Adrenal gland (tissue), 5 donors: ENCODE measurements at regions not wholly inside any gene's neighbourhood (a gene's known extent, or its start where the extent isn't known, plus 50 kb on each side); places are given as distances from the start of the nearest gene placed in this dataset.

Source experiments
- POLR2A ChIP-seq, 2 donors: fragments of 450-650 bp; IDR thresholded peaks; one replicate each; pipeline ENCODE4 v1.6.1; 2017; ENCODE audit warnings: antibody characterized with exemption in 2 of 2, mild to moderate bottlenecking in 2 of 2, moderate library complexity in 1 of 2
- TF ChIP-seq, protein P1 (sequence below), 6 experiments: fragments of 450-650 bp in 4 of 6; fragments of 200-600 bp in 2 of 6; sonication (generic) in 1 of 6; IDR thresholded peaks; 1 replicate in 5 of 6; 2 replicates in 1 of 6; pipeline versions ENCODE4 v1.5.1 to v1.8.0; 2016 to 2021; ENCODE audit warnings: antibody characterized with exemption in 6 of 6, mild to moderate bottlenecking in 2 of 6, moderate library complexity in 1 of 6
- donor health status: DM: no; HTN: no; CAD: no.

DNA sequence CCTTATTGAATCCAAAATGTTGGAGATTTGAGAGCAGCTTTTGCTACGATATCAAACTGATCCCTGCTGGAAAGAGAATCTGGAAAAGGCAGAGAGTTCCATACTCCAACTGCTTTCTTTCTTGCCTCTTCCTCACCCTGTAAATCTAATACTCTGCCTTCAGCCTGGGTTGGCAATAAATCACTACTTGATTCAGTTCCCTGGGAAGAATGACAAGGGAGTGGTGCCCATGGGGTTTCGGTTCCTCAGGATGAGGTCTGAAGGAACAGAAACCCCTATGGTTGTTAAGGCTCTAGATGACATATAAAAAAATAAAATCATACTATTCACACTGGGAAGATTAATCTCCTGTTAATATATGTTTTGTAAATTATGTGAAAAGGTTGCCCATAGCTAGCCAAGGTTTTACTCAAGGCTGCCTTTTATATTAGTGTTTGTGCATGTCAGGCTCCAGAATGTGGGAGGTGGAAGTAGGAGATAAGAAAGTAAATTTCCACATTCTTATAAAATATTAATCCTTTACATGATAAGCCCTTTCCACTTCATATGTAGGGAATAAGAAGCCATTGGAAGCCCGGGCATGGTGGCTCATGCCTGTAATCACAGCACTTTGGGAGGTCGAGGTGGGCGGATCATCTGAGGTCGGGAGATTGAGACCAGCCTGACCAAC lies 106.2 kb upstream of the CACNA2D1 start:
- TF ChIP-seq, protein P1, sequence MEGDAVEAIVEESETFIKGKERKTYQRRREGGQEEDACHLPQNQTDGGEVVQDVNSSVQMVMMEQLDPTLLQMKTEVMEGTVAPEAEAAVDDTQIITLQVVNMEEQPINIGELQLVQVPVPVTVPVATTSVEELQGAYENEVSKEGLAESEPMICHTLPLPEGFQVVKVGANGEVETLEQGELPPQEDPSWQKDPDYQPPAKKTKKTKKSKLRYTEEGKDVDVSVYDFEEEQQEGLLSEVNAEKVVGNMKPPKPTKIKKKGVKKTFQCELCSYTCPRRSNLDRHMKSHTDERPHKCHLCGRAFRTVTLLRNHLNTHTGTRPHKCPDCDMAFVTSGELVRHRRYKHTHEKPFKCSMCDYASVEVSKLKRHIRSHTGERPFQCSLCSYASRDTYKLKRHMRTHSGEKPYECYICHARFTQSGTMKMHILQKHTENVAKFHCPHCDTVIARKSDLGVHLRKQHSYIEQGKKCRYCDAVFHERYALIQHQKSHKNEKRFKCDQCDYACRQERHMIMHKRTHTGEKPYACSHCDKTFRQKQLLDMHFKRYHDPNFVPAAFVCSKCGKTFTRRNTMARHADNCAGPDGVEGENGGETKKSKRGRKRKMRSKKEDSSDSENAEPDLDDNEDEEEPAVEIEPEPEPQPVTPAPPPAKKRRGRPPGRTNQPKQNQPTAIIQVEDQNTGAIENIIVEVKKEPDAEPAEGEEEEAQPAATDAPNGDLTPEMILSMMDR (IDR thresholded peaks at IDR 0.05): no peak
- no peak for TF ChIP-seq POLR2A (IDR thresholded peaks at IDR 0.05)
